Common myeloid progenitor, CD34-positive (primary cell): ENCODE measurements at regions not wholly inside any gene's neighbourhood (a gene's known extent, or its start where the extent isn't known, plus 50 kb on each side); places are given as distances from the start of the nearest gene placed in this dataset.
A peak's percentile ranks its signal among the peaks of the same experiment; 100 is the strongest.

Source experiments
- CTCF ChIA-PET: fragments of 350-600 bp; sonication (Branson Sonifier 250); formaldehyde crosslinking; loops from one replicate; lab custom pipeline; 2021; ENCODE audit warnings: antibody characterized with exemption; lab: Charles Lee
- POLR2A ChIA-PET: fragments of 350-600 bp; sonication (Branson Sonifier 250); formaldehyde crosslinking; loops from one replicate; lab custom pipeline; 2021; ENCODE audit warnings: antibody characterized with exemption; lab: Charles Lee
- DNase-seq, 3 donors: peaks; one replicate each; pipeline versions ENCODE4 v3.0.0 to v3.0.0-alpha.2; 2013
- H3K27ac ChIP-seq, 2 experiments: 1 replicate in 1 of 2; 2 replicates in 1 of 2; pipeline ENCODE4 v1.7.0; 2013; ENCODE audit warnings: inconsistent platforms in 2 of 2, low read length in 2 of 2, mild to moderate bottlenecking in 2 of 2, low read depth in 1 of 2, moderate library complexity in 1 of 2; ENCODE audit not compliant: severe bottlenecking in 2 of 2, insufficient read depth in 1 of 2, poor library complexity in 1 of 2
- H3K27me3 ChIP-seq, 5 experiments: replicated peaks in 2 of 5; 1 replicate in 3 of 5; 2 replicates in 2 of 5; pipeline versions ENCODE4 v1.6.1 to v1.7.0; 2013; ENCODE audit warnings: low read length in 4 of 5, mild to moderate bottlenecking in 2 of 5, moderate library complexity in 2 of 5, inconsistent platforms in 1 of 5; ENCODE audit not compliant: insufficient read depth in 5 of 5, control insufficient read depth in 4 of 5
- H3K36me3 ChIP-seq, 4 experiments: 1 replicate in 2 of 4; 2 replicates in 2 of 4; pipeline versions ENCODE4 v1.6.1 to v1.7.0; 2013; ENCODE audit warnings: low read length in 3 of 4, control low read depth in 1 of 4, mild to moderate bottlenecking in 1 of 4; ENCODE audit not compliant: control insufficient read depth in 4 of 4, insufficient read depth in 4 of 4
- H3K4me1 ChIP-seq, 4 experiments: 1 replicate in 3 of 4; 2 replicates in 1 of 4; pipeline versions ENCODE4 v1.6.1 to v1.7.1; 2013; ENCODE audit warnings: low read length in 3 of 4, mild to moderate bottlenecking in 3 of 4, control low read depth in 1 of 4, inconsistent platforms in 1 of 4, moderate library complexity in 1 of 4; ENCODE audit not compliant: control insufficient read depth in 4 of 4, insufficient read depth in 4 of 4; ENCODE audit errors: control extremely low read depth in 1 of 4
- H3K4me3 ChIP-seq, 7 experiments: 1 replicate in 4 of 7; 2 replicates in 3 of 7; pipeline versions ENCODE4 v1.5.1 to v1.7.0; 2013; ENCODE audit warnings: mild to moderate bottlenecking in 7 of 7, low read length in 6 of 7, moderate library complexity in 6 of 7, inconsistent platforms in 2 of 7, low read depth in 2 of 7, control low read depth in 1 of 7; ENCODE audit not compliant: insufficient read depth in 4 of 7, control insufficient read depth in 1 of 7; ENCODE audit errors: extremely low read depth in 1 of 7
- H3K9me3 ChIP-seq, 5 experiments: 1 replicate in 4 of 5; 2 replicates in 1 of 5; pipeline versions ENCODE4 v1.6.1 to v1.7.1; 2013; ENCODE audit warnings: low read length in 4 of 5, mild to moderate bottlenecking in 2 of 5, inconsistent platforms in 1 of 5, low read depth in 1 of 5, moderate library complexity in 1 of 5; ENCODE audit not compliant: control insufficient read depth in 4 of 5, insufficient read depth in 2 of 5; ENCODE audit errors: control extremely low read depth in 1 of 5
- WGBS: methylation state at CpG from one replicate; pipeline ENCODE4 v1.1.5; 2013; ENCODE audit not compliant: insufficient coverage; 5-methylcytosine and 5-hydroxymethylcytosine counted together

GRCh38 chr3:188092648-188093047, 61.3 kb upstream of the LPP start:
- H3K9me3 ChIP-seq = no peaks in the 10 kb centered on the region
- ChIA-PET CTCF (no interaction called here), POLR2A (no interaction called here)
- no peak overlapping the region for H3K4me3 ChIP-seq
- H3K36me3 ChIP-seq = no peaks in the 10 kb centered on the region
- no peak for DNase-seq
- H3K27me3 ChIP-seq = no peaks in the 10 kb centered on the region
- no peak overlapping the region for H3K27ac ChIP-seq
- 100% methylated on average over 6 of the region's 6 CpGs for WGBS
- H3K4me1 ChIP-seq = peaks cover 0 to 3% (median 2%) of the 10 kb centered on the region in 4 experiments

DNA sequence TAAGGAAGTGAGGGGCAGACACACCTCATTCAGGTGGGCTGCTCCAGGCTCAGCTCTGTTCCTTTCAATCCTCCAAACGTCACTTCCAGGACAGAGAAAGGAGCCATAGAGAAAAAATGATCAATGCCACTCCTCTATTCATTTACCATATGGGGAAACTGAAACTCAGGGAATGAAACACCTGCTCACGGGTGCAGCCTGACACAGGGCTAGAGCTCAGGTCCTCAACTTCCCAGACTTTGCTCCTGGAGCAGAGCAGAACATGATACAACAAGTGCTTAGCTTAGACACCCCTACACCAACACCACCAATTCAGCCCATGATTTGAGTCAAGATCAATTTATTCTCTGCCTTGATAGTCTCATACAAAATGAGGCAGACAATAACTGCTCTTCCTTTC, 58.5 kb upstream of the LPP start:
- WGBS = 92% methylated on average over 2 of the region's 2 CpGs
- ChIA-PET CTCF (interaction anchor here (0.8 kb wide), 1 partner anchor 136 kb away, joined by 3 read pairs; no protein-coding TSS in a partner anchor), POLR2A (interaction anchor here (0.5 kb wide), 1 partner anchor 227 kb away, joined by 4 read pairs; no protein-coding TSS in a partner anchor)
- Histone ChIP-seq H3K27ac (no peak overlapping the region), H3K36me3 (no peaks in the 10 kb centered on the region), H3K9me3 (peaks cover 0 to 4% (median under 1%) of the 10 kb centered on the region in 5 experiments), H3K27me3 (no peaks in the 10 kb centered on the region), H3K4me3 (no peak overlapping the region), H3K4me1 (peaks cover 1 to 10% (median 5%) of the 10 kb centered on the region in 4 experiments)
- DNase-seq = no peak

- peaks cover 1 to 10% (median 5%) of the 10 kb centered on the region in 4 experiments for H3K4me1 ChIP-seq
- WGBS = 45% methylated on average over 5 of the region's 7 CpGs
- peaks cover 0 to 11% (median 7%) of the 10 kb centered on the region in 5 experiments for H3K9me3 ChIP-seq
- CTCF ChIA-PET = interaction anchor here (0.6 to 1.0 kb wide), 2 partner anchors 780 to 857 kb away, joined by 3 to 4 read pairs; no protein-coding TSS in a partner anchor
- H3K27ac ChIP-seq = no peak overlapping the region
- H3K27me3 ChIP-seq = no peaks in the 10 kb centered on the region
- no peaks in the 10 kb centered on the region for H3K36me3 ChIP-seq
- POLR2A ChIA-PET = interaction anchor here (1.4 kb wide), 1 partner anchor 352 kb away, joined by 4 read pairs; the partner anchor contains the start of gene BCL6
- DNase-seq = peak in 2 of 3 donors; percentile 48 to 63
- no peak overlapping the region for H3K4me3 ChIP-seq
Observed at GRCh38 chr3:188097791-188098190, 56.2 kb upstream of the LPP start.

GRCh38 chr3:188099907-188100306, 54.0 kb upstream of the LPP start:
- ChIA-PET CTCF (interaction anchor here (0.9 kb wide), 1 partner anchor 46 kb away, joined by 4 read pairs; no protein-coding TSS in a partner anchor), POLR2A (no interaction called here)
- H3K9me3 ChIP-seq = peaks cover 0 to 11% (median 7%) of the 10 kb centered on the region in 5 experiments
- H3K27ac ChIP-seq = no peak overlapping the region
- no peak for DNase-seq
- H3K27me3 ChIP-seq = no peaks in the 10 kb centered on the region
- 95% methylated on average over 5 of the region's 6 CpGs for WGBS
- H3K4me3 ChIP-seq = no peak overlapping the region
- H3K4me1 ChIP-seq = peaks cover 1 to 10% (median 5%) of the 10 kb centered on the region in 4 experiments
- no peaks in the 10 kb centered on the region for H3K36me3 ChIP-seq

GRCh38 chr3:188102861-188103547, 51.0 kb upstream of the LPP start:
- 98% methylated on average over 5 of the region's 6 CpGs for WGBS
- CTCF ChIA-PET = interaction anchor here (0.6 kb wide), 1 partner anchor 28 kb away, joined by 5 read pairs; no protein-coding TSS in a partner anchor
- no peak for DNase-seq
- H3K4me1 ChIP-seq = peaks cover 0 to 4% (median 1%) of the 10 kb centered on the region in 4 experiments
- no peak overlapping the region for H3K27ac ChIP-seq
- peaks cover 0 to 11% (median 7%) of the 10 kb centered on the region in 5 experiments for H3K9me3 ChIP-seq
- POLR2A ChIA-PET = no interaction called here
- H3K36me3 ChIP-seq = no peaks in the 10 kb centered on the region
- H3K27me3 ChIP-seq = no peaks in the 10 kb centered on the region
- no peak overlapping the region for H3K4me3 ChIP-seq

- no peak overlapping the region for H3K27ac ChIP-seq
- DNase-seq = no peak
- ChIA-PET POLR2A (no interaction called here), CTCF (no interaction called here)
- no peak overlapping the region for H3K4me3 ChIP-seq
- H3K36me3 ChIP-seq = no peaks in the 10 kb centered on the region
- no peaks in the 10 kb centered on the region for H3K27me3 ChIP-seq
- no peaks in the 10 kb centered on the region for H3K4me1 ChIP-seq
- 100% methylated on average over 3 of the region's 5 CpGs for WGBS
- peaks cover 0 to 11% (median 7%) of the 10 kb centered on the region in 5 experiments for H3K9me3 ChIP-seq
Observed at GRCh38 chr3:188104050-188104449, 49.9 kb upstream of the LPP start.
